GM19043 (cell line): ENCODE measurements at regions not wholly inside any gene's neighbourhood (a gene's known extent, or its start where the extent isn't known, plus 50 kb on each side); places are given as distances from the start of the nearest gene placed in this dataset.
A peak's percentile ranks its signal among the peaks of the same experiment; 100 is the strongest.

Experiments
- ATAC-seq: cut with Tn5 transposase; IDR thresholded peaks from one replicate; pipeline ENCODE4 v1.9.1; 2021; ENCODE audit warnings: low read depth; ENCODE audit not compliant: unreplicated experiment

DNA sequence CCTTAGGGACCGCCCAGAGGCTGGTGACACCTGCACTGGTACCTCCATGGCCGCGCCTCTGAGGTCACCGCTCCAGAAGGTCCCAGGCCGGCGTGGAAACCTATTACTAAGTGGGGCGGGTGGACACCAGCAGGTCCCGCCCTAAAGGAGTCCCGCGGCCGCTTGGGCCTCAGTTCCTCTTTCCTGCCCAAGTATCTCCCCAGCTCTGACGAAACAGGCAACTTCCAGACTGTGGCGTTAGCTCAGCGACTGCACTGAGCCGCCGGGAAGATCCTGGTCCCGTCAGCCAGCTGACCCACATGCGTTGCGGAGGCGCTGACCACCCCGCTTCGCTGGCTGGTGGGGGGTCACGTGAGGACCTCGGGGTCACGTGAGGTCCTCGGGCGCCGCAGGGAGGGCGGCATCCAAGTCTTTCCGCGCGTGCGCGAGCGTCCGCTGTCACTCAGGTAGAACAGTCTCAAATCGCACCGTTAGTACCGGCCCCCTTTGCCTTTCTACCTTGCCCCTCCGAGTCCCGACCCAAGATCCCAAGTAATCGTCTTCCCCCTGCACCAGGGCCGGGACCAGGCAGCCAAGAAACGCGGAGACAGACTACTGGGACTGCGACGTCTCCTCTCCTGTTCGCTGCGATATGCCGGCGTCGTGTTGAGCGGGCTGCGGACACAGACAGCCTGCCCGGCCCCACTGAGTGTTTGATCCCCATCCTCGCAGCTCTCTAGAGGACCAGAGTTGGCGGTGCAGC, 53.7 kb upstream of the KDM4C start:
- ATAC-seq = peak; percentile 76

DNA sequence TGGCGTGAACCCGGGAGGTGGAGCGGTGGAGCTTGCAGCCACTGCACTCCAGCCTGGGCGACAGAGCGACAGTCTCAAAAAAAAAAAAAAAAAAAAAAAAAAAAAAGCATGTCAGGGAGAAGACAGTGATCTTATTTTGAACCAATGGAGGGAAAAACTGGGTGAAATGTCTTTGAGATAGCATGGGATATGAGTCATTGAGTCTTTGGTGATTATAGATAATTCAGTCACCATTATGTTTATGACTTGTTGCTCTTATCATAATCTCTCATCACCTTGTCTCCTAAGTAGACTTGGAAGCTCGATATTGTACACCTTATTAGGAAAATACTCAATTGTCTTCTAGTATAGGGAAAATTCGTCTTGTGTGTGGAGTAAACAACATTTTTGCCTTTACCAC, 55.1 kb upstream of the KDM4C start:
- ATAC-seq = no peak

- no peak for ATAC-seq
These were observed 50.6 kb upstream of the GLDC start for GRCh38 chr9:6696178-6696577.

DNA sequence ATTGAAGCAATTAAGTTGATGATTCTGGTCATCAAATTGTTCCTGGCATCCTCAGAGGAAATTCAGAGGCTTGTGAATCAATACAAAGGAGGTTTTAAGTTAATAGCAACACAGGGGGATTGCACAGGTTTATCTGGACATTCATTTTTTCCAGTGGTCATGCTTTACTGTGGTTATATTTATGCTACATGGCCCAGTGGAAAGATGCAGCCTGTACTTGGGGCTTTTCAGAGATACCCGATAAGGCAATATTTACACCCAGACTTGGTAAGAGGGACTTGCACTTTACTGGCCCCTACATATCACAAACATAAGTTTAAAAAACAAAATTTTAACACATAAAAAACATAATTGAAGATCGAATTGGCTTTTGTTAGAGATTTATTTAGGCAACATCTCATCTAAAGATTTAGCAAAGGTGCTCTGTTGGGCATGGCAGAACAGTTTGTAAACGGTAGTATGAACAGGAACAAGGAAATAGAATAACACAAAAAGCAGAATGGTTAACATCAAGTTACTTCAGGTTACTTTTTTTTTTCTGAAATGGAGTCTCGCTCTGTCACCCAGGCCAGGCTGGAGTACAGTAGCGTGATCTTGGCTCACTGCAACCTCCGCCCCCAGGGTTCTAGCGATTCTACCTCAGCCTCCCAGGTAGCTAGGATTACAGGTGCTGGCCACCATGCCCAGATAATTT, 49.7 kb upstream of the GLDC start:
- no peak for ATAC-seq
